SK-N-SH (cell line): ENCODE measurements at regions not wholly inside any gene's neighbourhood (a gene's known extent, or its start where the extent isn't known, plus 50 kb on each side); places are given as distances from the start of the nearest gene placed in this dataset.

Source experiments
- CTCF ChIA-PET: fragments of 300-600, 350-600 bp; formaldehyde crosslinking; extraction: SDS; loops from one replicate; lab custom pipeline; 2021; lab: Yijun Ruan, JAX
- POLR2A ChIA-PET: fragments of 350-600 bp; sonication (Branson Sonifier 250); formaldehyde crosslinking; extraction: SDS; loops from one replicate; lab custom pipeline; 2020; ENCODE audit warnings: antibody characterized with exemption, inconsistent platforms; lab: Yijun Ruan, JAX
- DNase-seq: peaks from one replicate; pipeline ENCODE4 v3.0.0; 2012
- H2AFZ ChIP-seq: fragments of 200-600 bp; sonication (generic); 2 replicates; pipeline ENCODE4 v1.8.1; 2016; ENCODE audit warnings: antibody characterized with exemption, mild to moderate bottlenecking, low read depth
- H3F3A ChIP-seq: fragments of 200-600 bp; sonication (generic); replicated peaks from 2 replicates; pipeline ENCODE3; 2016; ENCODE audit warnings: antibody characterized with exemption, mild to moderate bottlenecking; ENCODE audit not compliant: insufficient read depth
- H3K27ac ChIP-seq, 2 experiments: fragments of 200-500 bp in 1 of 2; fragments of 200-600 bp in 1 of 2; sonication (Bioruptor generic) in 1 of 2; sonication (generic), shearing (Covaris generic) in 1 of 2; 2 replicates each; pipeline versions ENCODE4 v1.5.1 to v1.6.1; 2014 to 2016; ENCODE audit warnings: low read depth in 2 of 2, inconsistent platforms in 1 of 2, low read length in 1 of 2, mild to moderate bottlenecking in 1 of 2, mixed read lengths in 1 of 2
- H3K27me3 ChIP-seq: fragments of 200-600 bp; sonication (generic), shearing (Covaris generic); 2 replicates; pipeline ENCODE4 v1.6.1; 2016; ENCODE audit warnings: mixed run types; ENCODE audit not compliant: insufficient read depth
- H3K36me3 ChIP-seq, 2 experiments: fragments of 200-500 bp in 1 of 2; fragments of 200-600 bp in 1 of 2; sonication (Bioruptor generic) in 1 of 2; sonication (generic) in 1 of 2; replicated peaks in 1 of 2; 2 replicates each; pipeline versions ENCODE3 to v1.5.1; 2014 to 2016; ENCODE audit warnings: low read length in 1 of 2, mild to moderate bottlenecking in 1 of 2; ENCODE audit not compliant: insufficient read depth in 2 of 2, control insufficient read depth in 1 of 2
- H3K4me1 ChIP-seq, 2 experiments: fragments of 200-500 bp in 1 of 2; fragments of 200-600 bp in 1 of 2; sonication (Bioruptor generic) in 1 of 2; sonication (generic), shearing (Covaris generic) in 1 of 2; 2 replicates each; pipeline versions ENCODE4 v1.5.1 to v1.6.1; 2014 to 2016; ENCODE audit warnings: low read depth in 1 of 2, low read length in 1 of 2, mixed run types in 1 of 2; ENCODE audit not compliant: insufficient read depth in 2 of 2, control insufficient read depth in 1 of 2
- H3K4me2 ChIP-seq: fragments of 200-600 bp; sonication (generic), shearing (Covaris generic); 2 replicates; pipeline ENCODE4 v1.6.1; 2017; ENCODE audit warnings: mixed run types
- H3K4me3 ChIP-seq, 2 experiments: fragments of 200-500 bp in 1 of 2; fragments of 200-600 bp in 1 of 2; sonication (Bioruptor generic) in 1 of 2; sonication (generic), shearing (Covaris generic) in 1 of 2; 2 replicates each; pipeline versions ENCODE4 v1.5.1 to v1.8.1; 2014 to 2016; ENCODE audit warnings: low read depth in 2 of 2, inconsistent platforms in 1 of 2, low read length in 1 of 2, mild to moderate bottlenecking in 1 of 2, mixed read lengths in 1 of 2, moderate library complexity in 1 of 2
- H3K79me2 ChIP-seq: fragments of 200-600 bp; sonication (generic); 2 replicates; pipeline ENCODE4 v1.8.1; 2017; ENCODE audit warnings: mild to moderate bottlenecking; ENCODE audit not compliant: insufficient read depth
- H3K9ac ChIP-seq: fragments of 200-600 bp; sonication (generic); 2 replicates; pipeline ENCODE4 v1.6.1; 2017; ENCODE audit warnings: mixed run types
- H3K9me2 ChIP-seq: fragments of 200-600 bp; sonication (generic); 2 replicates; pipeline ENCODE4 v1.6.1; 2017; ENCODE audit warnings: mixed run types
- H3K9me3 ChIP-seq: fragments of 200-600 bp; sonication (generic); 2 replicates; pipeline ENCODE4 v1.6.1; 2017; ENCODE audit warnings: mixed run types, mild to moderate bottlenecking, moderate library complexity
- H4K20me1 ChIP-seq: fragments of 200-600 bp; sonication (generic); 2 replicates; pipeline ENCODE4 v1.6.1; 2017; ENCODE audit warnings: mild to moderate bottlenecking, mixed run types; ENCODE audit not compliant: insufficient read depth
- CHD2 ChIP-seq: fragments of 150-350 bp; IDR thresholded peaks from 2 replicates; pipeline ENCODE4 v1.6.1; 2018; ENCODE audit warnings: low read length; ENCODE audit not compliant: partially characterized antibody
- CTCF ChIP-seq: fragments of 200-600 bp; sonication (generic); IDR thresholded peaks from 2 replicates; pipeline ENCODE4 v1.6.1; 2017; ENCODE audit warnings: antibody characterized with exemption, mild to moderate bottlenecking, moderate library complexity
- FOSL2 ChIP-seq: IDR thresholded peaks from 2 replicates; pipeline ENCODE4 v1.4.0; 2012; ENCODE audit warnings: low read depth, mild to moderate bottlenecking, moderate library complexity, borderline replicate concordance
- FOXM1 ChIP-seq: IDR thresholded peaks from 2 replicates; pipeline ENCODE4 v1.4.0; 2012; ENCODE audit warnings: low read depth, mild to moderate bottlenecking
- MAX ChIP-seq: IDR thresholded peaks from 2 replicates; pipeline ENCODE4 v1.4.0; 2012; ENCODE audit warnings: low read depth
- NRF1 ChIP-seq: IDR thresholded peaks from 2 replicates; pipeline ENCODE4 v1.6.1; 2012; ENCODE audit warnings: low read depth, mild to moderate bottlenecking, low read length
- RCOR1 ChIP-seq: fragments of 150-350 bp; IDR thresholded peaks from 2 replicates; pipeline ENCODE4 v1.6.1; 2017; ENCODE audit warnings: antibody characterized with exemption, low read length
- REST ChIP-seq: IDR thresholded peaks from 2 replicates; pipeline ENCODE4 v1.6.1; 2012; ENCODE audit warnings: mild to moderate bottlenecking, low read depth, low read length, moderate library complexity
- RFX5 ChIP-seq: IDR thresholded peaks from 2 replicates; pipeline ENCODE4 v1.6.1; 2012; ENCODE audit warnings: mild to moderate bottlenecking, improper control_type of control experiment, low read length
- RXRA ChIP-seq: IDR thresholded peaks from 2 replicates; pipeline ENCODE4 v1.4.0; 2012; ENCODE audit warnings: low read depth, mild to moderate bottlenecking, borderline replicate concordance
- SIN3A ChIP-seq: IDR thresholded peaks from 2 replicates; pipeline ENCODE4 v1.6.1; 2012; ENCODE audit warnings: low read depth, mild to moderate bottlenecking, low read length, moderate library complexity, borderline replicate concordance
- SMC3 ChIP-seq: IDR thresholded peaks from 2 replicates; pipeline ENCODE4 v1.6.1; 2012; ENCODE audit warnings: low read depth, low read length, improper control_type of control experiment
- TCF12 ChIP-seq: IDR thresholded peaks from 2 replicates; pipeline ENCODE4 v1.4.0; 2012
- USF1 ChIP-seq: IDR thresholded peaks from 2 replicates; pipeline ENCODE4 v1.4.0; 2012; ENCODE audit warnings: low read depth, borderline replicate concordance
- USF2 ChIP-seq: fragments of 150-350 bp; IDR thresholded peaks from 2 replicates; pipeline ENCODE4 v1.6.1; 2017; ENCODE audit warnings: antibody characterized with exemption, low read length, low read depth, borderline replicate concordance
- YY1 ChIP-seq: IDR thresholded peaks from 2 replicates; pipeline ENCODE4 v1.4.0; 2012; ENCODE audit warnings: low read depth, mild to moderate bottlenecking
- WGBS: methylation state at CpG from one replicate; pipeline ENCODE4 v1.1.6; 2017; ENCODE audit warnings: low lambda C conversion rate; 5-methylcytosine and 5-hydroxymethylcytosine counted together

- Histone ChIP-seq H3K27me3 (no peaks in the 10 kb centered on the region), H3K4me1 (no peaks in the 10 kb centered on the region), H3K79me2 (no peaks in the 10 kb centered on the region), H3K9me3 (no peaks in the 10 kb centered on the region), H3K9me2 (no peaks in the 10 kb centered on the region), H3F3A (no peaks in the 10 kb centered on the region), H3K36me3 (no peaks in the 10 kb centered on the region), H3K4me3 (no peak overlapping the region), H3K4me2 (no peak overlapping the region), H3K27ac (no peak overlapping the region), H4K20me1 (no peaks in the 10 kb centered on the region), H3K9ac (no peak overlapping the region), H2AFZ (no peak overlapping the region)
- POLR2A ChIA-PET: no interaction called here
- TF ChIP-seq RFX5: no peak
- no peak for TF ChIP-seq MAX
- 27% methylated on average over 1 of the region's 1 CpG for WGBS
- CTCF ChIA-PET: interaction anchor here (2.5 kb wide), 1 partner anchor 190 kb away, joined by 8 read pairs; no protein-coding TSS in a partner anchor
- DNase-seq: no peak
Measured at GRCh38 chr13:53158201-53158600, 129.6 kb downstream of the OLFM4 start.

GRCh38 chr13:53159431-53159830, 130.8 kb downstream of the OLFM4 start:
- Histone ChIP-seq H3K9me3 (no peaks in the 10 kb centered on the region), H3K4me1 (no peaks in the 10 kb centered on the region), H3K36me3 (no peaks in the 10 kb centered on the region), H3K79me2 (no peaks in the 10 kb centered on the region), H3K4me2 (no peak overlapping the region), H3K4me3 (no peak overlapping the region), H3K27me3 (no peaks in the 10 kb centered on the region), H3F3A (no peaks in the 10 kb centered on the region)
- 25% methylated on average over 1 of the region's 1 CpG for WGBS
- POLR2A ChIA-PET: no interaction called here
- TF ChIP-seq CHD2 (no peak), TCF12 (no peak), SMC3 (no peak), SIN3A (no peak), RXRA (no peak), FOSL2 (no peak)
- TF ChIP-seq, all 33 proteins: peak for 0
- H3K9me2 ChIP-seq: no peaks in the 10 kb centered on the region
- H4K20me1 ChIP-seq: no peaks in the 10 kb centered on the region
- no peak overlapping the region for H3K9ac ChIP-seq
- H3K27ac ChIP-seq: no peak overlapping the region
- no peak overlapping the region for H2AFZ ChIP-seq
- no peak for DNase-seq
- CTCF ChIA-PET: interaction anchor here (2.8 kb wide), 1 partner anchor 8 kb away, joined by 22 read pairs; no protein-coding TSS in a partner anchor

GRCh38 chr13:53160211-53160610, 131.6 kb downstream of the OLFM4 start:
- no peaks in the 10 kb centered on the region for H3K79me2 ChIP-seq
- ChIA-PET CTCF (interaction anchor here (1.3 to 2.8 kb wide), 2 partner anchors 8 to 42 kb away, joined by 3 to 22 read pairs; no protein-coding TSS in a partner anchor), POLR2A (no interaction called here)
- 45% methylated on average over 7 of the region's 7 CpGs for WGBS
- no peaks in the 10 kb centered on the region for H3F3A ChIP-seq
- H4K20me1 ChIP-seq: no peaks in the 10 kb centered on the region
- H3K9me3 ChIP-seq: no peaks in the 10 kb centered on the region
- no peak overlapping the region for H3K4me2 ChIP-seq
- no peaks in the 10 kb centered on the region for H3K9me2 ChIP-seq
- no peak overlapping the region for H3K27ac ChIP-seq
- no peak overlapping the region for H3K4me3 ChIP-seq
- H2AFZ ChIP-seq: no peak overlapping the region
- H3K4me1 ChIP-seq: no peaks in the 10 kb centered on the region
- H3K9ac ChIP-seq: no peak overlapping the region
- no peaks in the 10 kb centered on the region for H3K36me3 ChIP-seq
- H3K27me3 ChIP-seq: no peaks in the 10 kb centered on the region
- DNase-seq: no peak
- TF ChIP-seq FOXM1: no peak
- TF ChIP-seq RCOR1: no peak
- no peak for TF ChIP-seq NRF1
- no peak for TF ChIP-seq YY1
- TF ChIP-seq CHD2: no peak
- no peak for TF ChIP-seq SIN3A
- TF ChIP-seq USF2: no peak
- no peak for TF ChIP-seq USF1
- TF ChIP-seq REST: no peak
- no peak for TF ChIP-seq CTCF
